ENCODE measurements at regions not wholly inside any gene's neighbourhood (a gene's known extent, or its start where the extent isn't known, plus 50 kb on each side); places are given as distances from the start of the nearest gene placed in this dataset.

- Mint-ChIP-seq H3K27me3 (peaks cover 40% of the 10 kb centered on the region), H3K9me3 (ENCODE audit: insufficient read depth) (no peaks in the 10 kb centered on the region), H3K4me3 (no peak overlapping the region), H3K27ac (no peak overlapping the region), H3K4me1 (no peaks in the 10 kb centered on the region)
- no peak for TF ChIP-seq CTCF (IDR thresholded peaks at IDR 0.05)
- TF ChIP-seq EZH2 (IDR thresholded peaks at IDR 0.05; ENCODE audit: borderline replicate concordance, insufficient read depth, low read depth, low read length, poor library complexity, severe bottlenecking) = no peak
- Histone ChIP-seq H3K9ac (ENCODE audit: low read length) (no peak overlapping the region), H3K9me3 (ENCODE audit: control extremely low read depth in 1 of 3, control insufficient read depth in 2 of 3, insufficient read depth in 1 of 3, low read length in 2 of 3) (no peaks in the 10 kb centered on the region), H3K4me2 (replicated peaks; ENCODE audit: low read depth, low read length, poor library complexity, severe bottlenecking) (no peak overlapping the region), H4K20me1 (ENCODE audit: control insufficient read depth, insufficient read depth, low read length, poor library complexity, severe bottlenecking) (no peaks in the 10 kb centered on the region), H2AFZ (ENCODE audit: insufficient read depth, low read depth, low read length, poor library complexity, severe bottlenecking) (no peak overlapping the region), H3K79me2 (ENCODE audit: control insufficient read depth, insufficient read depth, low read length) (no peaks in the 10 kb centered on the region), H3K4me1 (ENCODE audit: control insufficient read depth in 2 of 2, insufficient read depth in 2 of 2, low read length in 2 of 2) (no peaks in the 10 kb centered on the region), H3K4me3 (ENCODE audit: control extremely low read depth in 1 of 5, extremely low read depth in 1 of 5, insufficient read depth in 1 of 5, low read depth in 2 of 5, low read length in 4 of 5) (no peak overlapping the region), H3K27me3 (replicated peaks in 1 of 4; ENCODE audit: control extremely low read depth in 1 of 4, control insufficient read depth in 3 of 4, insufficient read depth in 4 of 4, low read length in 3 of 4) (peaks cover 0 to 3% (median under 1%) of the 10 kb centered on the region in 4 experiments), H3K36me3 (replicated peaks in 1 of 2; ENCODE audit: control extremely low read depth in 1 of 2, control insufficient read depth in 1 of 2, extremely low read depth in 1 of 2, insufficient read depth in 2 of 2, low read length in 1 of 2) (no peaks in the 10 kb centered on the region), H3K27ac (ENCODE audit: low read length in 2 of 2) (no peak overlapping the region)
- WGBS (ENCODE audit: insufficient coverage) = no CpG with 5 or more reads among the region's 1 CpG
- ChIA-PET POLR2A (no interaction called here), CTCF (no interaction called here)
- no peak for DNase-seq
- intact Hi-C loops (cut with micrococcal nuclease) = no loop called here
- no peak for ATAC-seq (ENCODE audit: low read depth)
These were observed 124.4 kb downstream of the SEC23IP start for GRCh38 chr10:120016906-120017305.

- no peak for ATAC-seq (ENCODE audit: low read depth)
- H4K20me1 ChIP-seq (ENCODE audit: control insufficient read depth, insufficient read depth, low read length, poor library complexity, severe bottlenecking) = no peaks in the 10 kb centered on the region
- CTCF ChIA-PET = no interaction called here
- POLR2A ChIA-PET = no interaction called here
- Mint-ChIP-seq H3K27ac (no peak overlapping the region), H3K27me3 (peaks cover 40% of the 10 kb centered on the region), H3K4me1 (no peaks in the 10 kb centered on the region), H3K4me3 (no peak overlapping the region), H3K9me3 (ENCODE audit: insufficient read depth) (peaks cover 2% of the 10 kb centered on the region)
- no peak for DNase-seq
- H3K9me3 ChIP-seq (ENCODE audit: control extremely low read depth in 1 of 3, control insufficient read depth in 2 of 3, insufficient read depth in 1 of 3, low read length in 2 of 3) = no peaks in the 10 kb centered on the region
- H3K4me2 ChIP-seq (replicated peaks; ENCODE audit: low read depth, low read length, poor library complexity, severe bottlenecking) = no peak overlapping the region
- no peaks in the 10 kb centered on the region for H3K36me3 ChIP-seq (replicated peaks in 1 of 2; ENCODE audit: control extremely low read depth in 1 of 2, control insufficient read depth in 1 of 2, extremely low read depth in 1 of 2, insufficient read depth in 2 of 2, low read length in 1 of 2)
- H3K27ac ChIP-seq (ENCODE audit: low read length in 2 of 2) = no peak overlapping the region
- H3K4me1 ChIP-seq (ENCODE audit: control insufficient read depth in 2 of 2, insufficient read depth in 2 of 2, low read length in 2 of 2) = no peaks in the 10 kb centered on the region
- 87% methylated on average over 3 of the region's 6 CpGs for WGBS (ENCODE audit: insufficient coverage)
- intact Hi-C loops (cut with micrococcal nuclease) = no loop called here
- no peak overlapping the region for H3K4me3 ChIP-seq (ENCODE audit: control extremely low read depth in 1 of 5, extremely low read depth in 1 of 5, insufficient read depth in 1 of 5, low read depth in 2 of 5, low read length in 4 of 5)
- TF ChIP-seq EZH2 (IDR thresholded peaks at IDR 0.05; ENCODE audit: borderline replicate concordance, insufficient read depth, low read depth, low read length, poor library complexity, severe bottlenecking) = no peak
- TF ChIP-seq CTCF (IDR thresholded peaks at IDR 0.05) = no peak
- no peak overlapping the region for H2AFZ ChIP-seq (ENCODE audit: insufficient read depth, low read depth, low read length, poor library complexity, severe bottlenecking)
- no peak overlapping the region for H3K9ac ChIP-seq (ENCODE audit: low read length)
- H3K27me3 ChIP-seq (replicated peaks in 1 of 4; ENCODE audit: control extremely low read depth in 1 of 4, control insufficient read depth in 3 of 4, insufficient read depth in 4 of 4, low read length in 3 of 4) = peaks cover 0 to 3% (median 0%) of the 10 kb centered on the region in 4 experiments
- no peaks in the 10 kb centered on the region for H3K79me2 ChIP-seq (ENCODE audit: control insufficient read depth, insufficient read depth, low read length)
These were observed 125.3 kb downstream of the SEC23IP start for GRCh38 chr10:120017733-120018417.
